ENCODE measurements at regions not wholly inside any gene's neighbourhood (a gene's known extent, or its start where the extent isn't known, plus 50 kb on each side); places are given as distances from the start of the nearest gene placed in this dataset.

- no peak for TF ChIP-seq SUZ12 (IDR thresholded peaks at IDR 0.05; ENCODE audit: low read length)
- no peak for TF ChIP-seq RBBP5 (IDR thresholded peaks at IDR 0.05; ENCODE audit: borderline replicate concordance, low read depth, low read length)
These were observed 192.0 kb downstream of the MTRR start (continued) for GRCh38 chr5:8060953-8061429.

Measured in H1 (cell line).